ENCODE measurements at regions not wholly inside any gene's neighbourhood (a gene's known extent, or its start where the extent isn't known, plus 50 kb on each side); places are given as distances from the start of the nearest gene placed in this dataset.
"Not testable (repeated sequence)": the region's sequence is repeated elsewhere in the genome, so short reads cannot be mapped to it uniquely, and the experiment has no call there.

DNA sequence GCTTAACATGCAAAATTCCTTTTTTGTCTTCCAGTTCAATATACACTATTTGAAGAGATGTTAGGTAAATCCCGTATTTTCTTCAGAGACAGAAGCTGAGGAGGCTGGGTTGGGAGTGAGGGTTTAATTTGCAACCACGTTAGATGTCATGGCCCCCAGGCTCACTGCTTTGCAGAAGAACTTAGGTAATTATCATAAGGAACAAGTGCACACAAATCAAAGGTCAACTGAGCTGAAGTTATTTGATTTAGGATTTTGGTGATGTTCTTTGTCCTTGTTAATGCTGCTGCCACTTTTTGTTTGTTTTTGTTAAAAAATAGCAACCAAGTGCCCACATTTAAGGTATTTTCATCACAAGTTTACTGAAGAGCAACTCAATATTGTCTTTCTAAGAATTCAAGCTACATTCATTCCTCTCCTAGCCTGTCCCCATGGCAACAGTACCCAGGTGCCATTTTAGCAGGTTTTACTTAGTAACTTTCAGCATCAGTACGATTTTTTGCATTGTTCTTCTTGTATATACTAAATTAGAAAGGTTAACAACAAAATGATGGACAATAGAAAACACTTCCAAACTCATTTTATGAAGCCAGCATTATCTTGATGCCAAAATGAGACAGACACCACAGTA is 62.9 kb upstream of the NDUFV2 start:
- CTCF ChIA-PET = no interaction called here
- POLR2A ChIA-PET = no interaction called here

- POLR2A ChIA-PET = no interaction called here
- CTCF ChIA-PET = no interaction called here
These were observed 59.6 kb upstream of the NDUFV2 start for GRCh38 chr18:9042766-9043481.

DNA sequence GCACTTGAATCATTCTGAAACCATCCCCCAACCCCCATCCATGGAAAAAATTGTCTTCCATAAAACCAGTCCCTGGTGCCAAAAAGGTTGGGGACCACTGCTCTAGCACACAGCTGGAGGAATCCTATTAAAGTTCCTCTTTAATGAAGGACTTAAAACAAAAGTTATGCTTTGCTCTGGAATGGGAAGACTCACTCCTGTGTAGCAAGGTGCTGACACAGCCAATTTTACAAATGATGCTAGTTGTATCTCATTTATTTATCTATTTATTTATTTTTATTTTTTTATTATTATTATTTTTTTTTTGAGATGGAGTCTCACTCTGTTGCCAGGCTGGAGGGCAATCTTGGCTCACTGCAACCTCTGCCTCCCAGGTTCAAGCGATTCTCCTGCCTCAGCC is 58.9 kb upstream of the NDUFV2 start:
- ChIA-PET CTCF (no interaction called here), POLR2A (no interaction called here)

DNA sequence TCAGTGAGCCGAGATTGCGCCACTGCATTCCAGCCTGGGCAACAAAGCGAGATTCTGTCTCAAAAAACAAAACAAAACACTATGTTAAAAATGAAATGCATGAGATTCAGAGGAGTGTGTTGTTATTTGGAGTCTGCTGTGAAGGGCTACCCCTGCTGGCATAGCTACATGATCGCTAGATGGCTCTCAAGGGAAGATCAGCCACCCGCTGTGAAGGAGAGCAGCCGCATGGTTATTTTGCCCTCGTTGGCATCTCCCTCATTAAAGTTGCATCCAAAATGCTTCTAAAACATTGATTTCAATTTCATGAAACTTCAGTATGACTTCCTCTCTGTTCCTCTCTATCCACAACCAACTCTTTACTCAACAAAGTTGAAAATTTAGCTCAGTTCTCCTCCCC is 54.8 kb upstream of the NDUFV2 start:
- CTCF ChIA-PET = no interaction called here

DNA sequence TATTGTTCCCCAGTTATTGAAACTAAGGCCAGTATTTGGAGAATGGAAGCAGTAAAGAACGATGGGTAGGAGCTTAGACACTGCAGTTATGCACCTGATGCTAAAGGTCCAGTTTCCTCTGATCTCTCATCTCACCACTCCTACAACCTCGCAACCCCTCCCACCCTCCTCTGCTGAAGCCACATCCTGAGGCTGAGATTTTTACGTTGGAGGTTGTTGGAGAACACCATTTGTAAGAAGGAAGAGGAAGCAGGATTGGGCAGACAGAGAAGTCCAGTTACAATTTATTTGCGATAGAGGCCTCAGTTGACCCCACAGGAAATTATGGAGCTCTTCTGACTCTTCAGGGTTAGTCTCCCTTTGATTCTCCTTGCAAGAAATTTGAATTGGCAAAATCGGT is 54.3 kb upstream of the NDUFV2 start:
- POLR2A ChIA-PET = no interaction called here
- CTCF ChIA-PET = no interaction called here

More for the DNA sequence above, 54.8 kb upstream of the NDUFV2 start:
- POLR2A ChIA-PET = no interaction called here

DNA sequence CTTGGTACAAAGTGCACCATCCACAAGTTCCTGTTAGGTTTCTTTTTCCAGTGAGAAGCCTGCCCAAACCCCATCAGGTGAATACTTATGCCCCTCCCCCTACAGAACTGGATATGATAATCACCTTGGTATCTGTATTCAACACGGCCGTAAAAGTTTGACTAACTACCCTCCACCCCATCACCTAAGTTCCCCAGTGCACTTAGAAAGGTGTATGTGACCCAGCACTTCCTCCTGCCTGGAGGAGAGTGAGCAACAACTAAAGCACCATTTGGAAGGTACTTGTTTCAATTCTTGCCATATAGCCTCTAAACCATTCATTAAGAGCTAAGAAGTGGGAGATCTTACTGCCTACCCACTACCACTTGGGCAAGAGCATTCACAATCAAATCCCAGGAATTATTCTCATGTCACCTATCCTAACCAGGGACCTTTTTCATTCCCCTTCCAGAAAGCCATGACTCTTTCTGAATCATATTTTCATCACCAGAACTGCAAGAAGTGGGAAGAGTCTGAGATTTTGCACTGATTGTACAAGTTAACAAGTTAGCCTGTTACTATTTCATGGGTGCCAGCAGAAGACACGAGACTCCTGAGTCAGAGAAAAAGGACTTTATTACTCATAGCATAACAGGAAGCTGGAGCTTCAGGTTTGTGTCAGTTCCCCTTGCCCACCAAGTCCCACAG is 53.5 kb upstream of the NDUFV2 start:
- ChIA-PET POLR2A (no interaction called here), CTCF (no interaction called here)

DNA sequence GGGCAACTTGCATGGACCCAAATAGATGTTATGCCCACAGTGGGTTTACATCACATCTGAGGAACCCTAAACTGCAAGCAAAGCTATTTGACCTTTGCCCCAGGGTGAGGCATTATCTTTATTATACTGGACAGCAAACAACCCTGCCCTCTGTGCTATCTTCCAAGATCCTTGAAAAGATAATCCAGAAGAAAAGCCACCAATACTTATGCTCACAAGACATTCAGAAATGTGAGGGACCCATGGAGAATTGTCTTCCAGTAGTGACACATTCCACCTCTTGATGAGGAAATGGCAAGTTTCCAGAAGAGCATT is 53.0 kb upstream of the NDUFV2 start:
- ChIA-PET CTCF (no interaction called here), POLR2A (no interaction called here)

DNA sequence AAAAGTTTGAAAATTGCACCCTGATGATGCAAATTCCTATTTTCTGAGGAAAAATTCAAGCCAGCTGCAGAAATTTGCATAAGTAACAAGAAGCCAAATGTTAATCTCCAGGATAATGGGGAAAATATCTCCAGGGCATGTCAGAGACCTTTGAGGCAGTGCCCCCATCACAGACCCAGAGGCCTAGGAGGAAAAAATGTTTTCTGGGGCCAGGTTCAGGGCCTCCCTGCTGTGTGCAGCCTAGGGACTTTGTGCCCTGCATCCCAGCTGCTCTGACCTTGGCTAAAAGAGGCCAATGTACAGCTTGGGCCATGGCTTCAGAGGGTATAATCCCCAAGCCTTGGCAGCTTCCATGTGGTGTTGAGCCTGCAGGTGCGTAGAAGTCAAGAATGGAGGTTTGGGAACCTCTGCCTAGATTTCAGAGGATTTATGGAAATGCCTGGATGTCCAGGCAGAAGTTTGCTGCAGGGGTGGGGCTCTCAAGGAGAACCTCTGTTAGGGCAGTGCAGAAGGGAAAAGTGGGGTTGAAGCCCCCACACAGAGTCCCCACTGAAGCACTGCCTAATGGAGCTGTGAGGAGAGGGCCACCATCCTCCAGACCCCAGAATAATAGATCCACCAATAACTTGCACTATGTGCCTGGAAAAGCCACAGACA is 51.7 kb upstream of the NDUFV2 start:
- POLR2A ChIA-PET, CTCF ChIA-PET: not testable (repeated sequence)
